Osteoblast (primary cell): ENCODE measurements at regions not wholly inside any gene's neighbourhood (a gene's known extent, or its start where the extent isn't known, plus 50 kb on each side); places are given as distances from the start of the nearest gene placed in this dataset.

Source experiments
- DNase-seq: peaks from one replicate; pipeline ENCODE4 v3.0.0; 2011; ENCODE audit warnings: low spot score, mixed read lengths; ENCODE audit not compliant: insufficient read length; ENCODE audit errors: missing footprints
- H2AFZ ChIP-seq: 2 replicates; pipeline ENCODE4 v1.6.0; 2011; ENCODE audit warnings: mild to moderate bottlenecking, low read length
- H3K27ac ChIP-seq: 2 replicates; pipeline ENCODE4 v1.5.1; 2011; ENCODE audit warnings: mild to moderate bottlenecking, low read depth, low read length, moderate library complexity
- H3K27me3 ChIP-seq: 2 replicates; pipeline ENCODE4 v1.6.0; 2012; ENCODE audit warnings: mild to moderate bottlenecking, control low read depth, inconsistent platforms, low read length, moderate library complexity; ENCODE audit not compliant: insufficient read depth
- H3K36me3 ChIP-seq: 2 replicates; pipeline ENCODE4 v1.5.1; 2011; ENCODE audit warnings: mild to moderate bottlenecking, low read length, control low read depth, moderate library complexity; ENCODE audit not compliant: insufficient read depth
- H3K4me1 ChIP-seq: 2 replicates; pipeline ENCODE4 v1.5.1; 2011; ENCODE audit warnings: mild to moderate bottlenecking, low read length, control low read depth, moderate library complexity; ENCODE audit not compliant: insufficient read depth
- H3K4me2 ChIP-seq: 2 replicates; pipeline ENCODE4 v1.6.0; 2011; ENCODE audit warnings: mild to moderate bottlenecking, low read length; ENCODE audit not compliant: insufficient read depth
- H3K4me3 ChIP-seq: fragments of 200-600 bp; sonication (generic); 3 replicates; pipeline ENCODE4 v1.5.1; 2012; ENCODE audit warnings: mild to moderate bottlenecking, low read length, inconsistent platforms; ENCODE audit not compliant: insufficient read depth
- H3K79me2 ChIP-seq: 2 replicates; pipeline ENCODE4 v1.6.0; 2012; ENCODE audit warnings: mild to moderate bottlenecking, low read length, control low read depth, inconsistent platforms; ENCODE audit not compliant: insufficient read depth
- H3K9me3 ChIP-seq: 2 replicates; pipeline ENCODE4 v1.5.1; 2011; ENCODE audit warnings: low read depth, low read length, control low read depth
- H4K20me1 ChIP-seq: 2 replicates; pipeline ENCODE4 v1.6.0; 2012; ENCODE audit warnings: mild to moderate bottlenecking, low read length, control low read depth; ENCODE audit not compliant: insufficient read depth
- TF ChIP-seq, protein P1 (sequence below): IDR thresholded peaks from 2 replicates; pipeline ENCODE4 v1.5.1; 2011; ENCODE audit warnings: mild to moderate bottlenecking, low read depth, low read length, moderate library complexity; ENCODE audit errors: extremely low read depth

DNA sequence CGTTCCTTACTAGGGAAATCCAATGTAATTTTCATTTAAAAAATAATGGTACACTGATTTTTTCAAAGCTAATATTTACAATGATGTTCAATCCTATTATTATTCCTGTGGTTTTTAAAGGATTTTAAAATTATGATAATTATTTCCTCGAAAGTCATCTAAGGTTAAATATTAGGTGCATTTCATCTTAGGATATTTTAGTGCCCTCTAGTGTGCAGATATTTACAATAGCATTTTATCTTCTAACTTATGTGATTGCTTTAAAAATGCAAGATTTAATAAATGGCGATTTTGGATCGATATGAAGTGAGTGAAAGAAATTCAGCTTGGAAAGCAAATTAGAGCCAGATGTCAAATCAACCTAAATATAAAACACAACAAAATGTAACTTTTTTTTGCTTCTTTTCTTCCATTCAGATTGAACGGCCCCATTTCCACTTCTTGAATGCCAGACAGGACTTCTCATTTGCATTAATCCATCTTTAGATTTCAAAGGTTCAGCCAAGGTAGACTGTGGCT is 293.5 kb downstream of the SLC6A15 start:
- no peak for DNase-seq

GRCh38 chr12:84607170-84607819 is 305.3 kb downstream of the SLC6A15 start:
- Histone ChIP-seq H3K4me1 (no peaks in the 10 kb centered on the region), H3K36me3 (no peaks in the 10 kb centered on the region), H4K20me1 (no peaks in the 10 kb centered on the region), H3K4me3 (no peak overlapping the region), H3K27me3 (no peaks in the 10 kb centered on the region), H2AFZ (no peak overlapping the region), H3K79me2 (no peaks in the 10 kb centered on the region), H3K4me2 (no peak overlapping the region), H3K9me3 (no peaks in the 10 kb centered on the region), H3K27ac (no peak overlapping the region)
- TF ChIP-seq, protein P1, sequence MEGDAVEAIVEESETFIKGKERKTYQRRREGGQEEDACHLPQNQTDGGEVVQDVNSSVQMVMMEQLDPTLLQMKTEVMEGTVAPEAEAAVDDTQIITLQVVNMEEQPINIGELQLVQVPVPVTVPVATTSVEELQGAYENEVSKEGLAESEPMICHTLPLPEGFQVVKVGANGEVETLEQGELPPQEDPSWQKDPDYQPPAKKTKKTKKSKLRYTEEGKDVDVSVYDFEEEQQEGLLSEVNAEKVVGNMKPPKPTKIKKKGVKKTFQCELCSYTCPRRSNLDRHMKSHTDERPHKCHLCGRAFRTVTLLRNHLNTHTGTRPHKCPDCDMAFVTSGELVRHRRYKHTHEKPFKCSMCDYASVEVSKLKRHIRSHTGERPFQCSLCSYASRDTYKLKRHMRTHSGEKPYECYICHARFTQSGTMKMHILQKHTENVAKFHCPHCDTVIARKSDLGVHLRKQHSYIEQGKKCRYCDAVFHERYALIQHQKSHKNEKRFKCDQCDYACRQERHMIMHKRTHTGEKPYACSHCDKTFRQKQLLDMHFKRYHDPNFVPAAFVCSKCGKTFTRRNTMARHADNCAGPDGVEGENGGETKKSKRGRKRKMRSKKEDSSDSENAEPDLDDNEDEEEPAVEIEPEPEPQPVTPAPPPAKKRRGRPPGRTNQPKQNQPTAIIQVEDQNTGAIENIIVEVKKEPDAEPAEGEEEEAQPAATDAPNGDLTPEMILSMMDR: no peak
- no peak for DNase-seq

More for the DNA sequence above, 293.5 kb downstream of the SLC6A15 start:
- Histone ChIP-seq H4K20me1 (no peaks in the 10 kb centered on the region), H3K27ac (no peak overlapping the region), H3K36me3 (no peaks in the 10 kb centered on the region), H3K4me3 (no peak overlapping the region), H3K4me1 (no peaks in the 10 kb centered on the region), H3K9me3 (no peaks in the 10 kb centered on the region), H3K79me2 (no peaks in the 10 kb centered on the region), H3K27me3 (no peaks in the 10 kb centered on the region), H2AFZ (no peak overlapping the region), H3K4me2 (no peak overlapping the region)
- TF ChIP-seq, protein P1: peak; percentile 21

GRCh38 chr12:84605983-84606382 is 306.6 kb downstream of the SLC6A15 start:
- H3K36me3 ChIP-seq: no peaks in the 10 kb centered on the region
- no peaks in the 10 kb centered on the region for H3K9me3 ChIP-seq
- no peaks in the 10 kb centered on the region for H3K4me1 ChIP-seq
- no peak overlapping the region for H3K4me3 ChIP-seq
- TF ChIP-seq, protein P1: no peak
- H3K27ac ChIP-seq: no peak overlapping the region
- DNase-seq: peak; percentile 5
- H2AFZ ChIP-seq: no peak overlapping the region
- H4K20me1 ChIP-seq: no peaks in the 10 kb centered on the region
- no peak overlapping the region for H3K4me2 ChIP-seq
- H3K27me3 ChIP-seq: no peaks in the 10 kb centered on the region
- no peaks in the 10 kb centered on the region for H3K79me2 ChIP-seq

DNA sequence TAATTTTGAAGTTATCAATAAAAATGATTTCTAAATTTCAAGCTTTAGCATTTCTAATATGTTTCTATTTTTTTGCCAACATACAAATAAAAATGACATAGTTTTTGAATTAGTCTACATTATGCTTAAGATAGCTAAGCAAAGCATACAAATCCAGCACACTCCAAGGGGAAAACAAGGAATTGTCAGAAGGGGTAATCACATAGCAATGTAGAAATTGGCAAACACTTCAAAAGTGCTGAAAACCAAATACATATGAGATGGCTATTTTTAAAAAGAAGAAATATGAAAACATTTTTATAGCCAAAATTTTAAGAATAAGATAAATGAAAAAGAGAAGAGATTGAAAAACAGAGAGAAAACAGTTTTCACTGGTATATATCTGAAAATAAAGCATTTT is 308.0 kb downstream of the SLC6A15 start:
- H3K4me1 ChIP-seq: no peaks in the 10 kb centered on the region
- no peaks in the 10 kb centered on the region for H4K20me1 ChIP-seq
- no peak overlapping the region for H2AFZ ChIP-seq
- no peaks in the 10 kb centered on the region for H3K27me3 ChIP-seq
- no peaks in the 10 kb centered on the region for H3K36me3 ChIP-seq
- H3K27ac ChIP-seq: no peak overlapping the region
- no peak for DNase-seq
- H3K9me3 ChIP-seq: no peaks in the 10 kb centered on the region
- H3K79me2 ChIP-seq: no peaks in the 10 kb centered on the region
- H3K4me3 ChIP-seq: no peak overlapping the region
- no peak overlapping the region for H3K4me2 ChIP-seq
- TF ChIP-seq, protein P1: no peak
